ENCODE measurements at regions not wholly inside any gene's neighbourhood (a gene's known extent, or its start where the extent isn't known, plus 50 kb on each side); places are given as distances from the start of the nearest gene placed in this dataset.

DNA sequence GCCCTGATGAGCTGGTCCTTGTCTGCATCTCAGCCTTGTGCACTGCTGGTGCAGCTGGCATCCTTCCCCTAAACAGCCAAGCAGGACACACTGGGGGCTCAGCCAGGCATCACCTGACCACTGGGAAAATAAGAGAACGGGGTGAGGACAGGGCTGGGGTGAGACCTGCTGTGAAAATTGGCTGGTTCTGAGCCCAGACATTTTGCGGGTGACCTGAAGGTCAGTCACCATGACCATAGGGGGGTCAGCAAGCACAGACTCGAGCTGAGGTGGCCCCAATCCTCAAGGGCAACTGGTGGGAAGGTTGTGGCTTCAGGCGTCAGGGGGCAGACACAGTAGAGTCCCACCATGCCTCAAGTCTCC lies 144.9 kb upstream of the TWIST2 start:
- TF ChIP-seq, protein P1, sequence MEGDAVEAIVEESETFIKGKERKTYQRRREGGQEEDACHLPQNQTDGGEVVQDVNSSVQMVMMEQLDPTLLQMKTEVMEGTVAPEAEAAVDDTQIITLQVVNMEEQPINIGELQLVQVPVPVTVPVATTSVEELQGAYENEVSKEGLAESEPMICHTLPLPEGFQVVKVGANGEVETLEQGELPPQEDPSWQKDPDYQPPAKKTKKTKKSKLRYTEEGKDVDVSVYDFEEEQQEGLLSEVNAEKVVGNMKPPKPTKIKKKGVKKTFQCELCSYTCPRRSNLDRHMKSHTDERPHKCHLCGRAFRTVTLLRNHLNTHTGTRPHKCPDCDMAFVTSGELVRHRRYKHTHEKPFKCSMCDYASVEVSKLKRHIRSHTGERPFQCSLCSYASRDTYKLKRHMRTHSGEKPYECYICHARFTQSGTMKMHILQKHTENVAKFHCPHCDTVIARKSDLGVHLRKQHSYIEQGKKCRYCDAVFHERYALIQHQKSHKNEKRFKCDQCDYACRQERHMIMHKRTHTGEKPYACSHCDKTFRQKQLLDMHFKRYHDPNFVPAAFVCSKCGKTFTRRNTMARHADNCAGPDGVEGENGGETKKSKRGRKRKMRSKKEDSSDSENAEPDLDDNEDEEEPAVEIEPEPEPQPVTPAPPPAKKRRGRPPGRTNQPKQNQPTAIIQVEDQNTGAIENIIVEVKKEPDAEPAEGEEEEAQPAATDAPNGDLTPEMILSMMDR (IDR thresholded peaks at IDR 0.05), result no peak
- no peak for TF ChIP-seq EP300 (IDR thresholded peaks at IDR 0.05)

Data from suprapubic skin (tissue), 3 donors.